WTC11 (cell line): ENCODE measurements at regions not wholly inside any gene's neighbourhood (a gene's known extent, or its start where the extent isn't known, plus 50 kb on each side); places are given as distances from the start of the nearest gene placed in this dataset.

Experiments
- ATAC-seq: fragments of 200-7000 bp; cut with Tn5 transposase; 2 replicates; pipeline ENCODE4 v1.10.0; 2021; ENCODE audit warnings: mild to moderate bottlenecking, moderate library complexity
- CTCF ChIA-PET: fragments of 300-600 bp; sonication (Branson Sonifier 250); formaldehyde crosslinking; loops from one replicate; lab custom pipeline; 2021; ENCODE audit warnings: antibody characterized with exemption; lab: Charles Lee
- POLR2A ChIA-PET: fragments of 350-600 bp; sonication (Branson Sonifier 250); formaldehyde crosslinking; loops from one replicate; lab custom pipeline; 2021; ENCODE audit warnings: antibody characterized with exemption; lab: Charles Lee
- DNase-seq: peaks from one replicate; pipeline ENCODE4 v3.0.0; 2021; ENCODE audit warnings: low spot score
- H3K27ac Mint-ChIP-seq: 2 replicates; pipeline ENCODE4 v1.8.0; 2021; ENCODE audit warnings: mixed read lengths
- H3K27me3 Mint-ChIP-seq: 2 replicates; pipeline ENCODE4 v1.8.0; 2021; ENCODE audit warnings: low read depth, mild to moderate bottlenecking, moderate library complexity, mixed read lengths
- H3K36me3 Mint-ChIP-seq: 2 replicates; pipeline ENCODE4 v1.8.0; 2021; ENCODE audit warnings: mixed read lengths
- H3K4me1 Mint-ChIP-seq: 2 replicates; pipeline ENCODE4 v1.8.0; 2022; ENCODE audit warnings: mixed read lengths
- H3K4me3 Mint-ChIP-seq: 2 replicates; pipeline ENCODE4 v1.8.0; 2021; ENCODE audit warnings: mild to moderate bottlenecking, moderate library complexity, mixed read lengths
- H3K9me3 Mint-ChIP-seq: 2 replicates; pipeline ENCODE4 v1.8.0; 2021; ENCODE audit warnings: mixed read lengths
- ATF1 ChIP-seq: sonication (generic); formaldehyde crosslinking; IDR thresholded peaks from 2 replicates; pipeline ENCODE4 v1.8.1; 2023; ENCODE audit warnings: mild to moderate bottlenecking, moderate library complexity, missing genetic modification reagents
- ETV6 ChIP-seq: sonication (generic); formaldehyde crosslinking; IDR thresholded peaks from 2 replicates; pipeline ENCODE4 v1.8.1; 2022; ENCODE audit warnings: mild to moderate bottlenecking, missing genetic modification reagents
- GABPB1 ChIP-seq: sonication (generic); formaldehyde crosslinking; IDR thresholded peaks from 2 replicates; pipeline ENCODE4 v1.8.1; 2023; ENCODE audit warnings: mild to moderate bottlenecking, missing genetic modification reagents
- GRHL2 ChIP-seq: fragments of 250-450 bp; sonication (Bioruptor Pico); IDR thresholded peaks from 2 replicates; pipeline ENCODE4 v1.8.0; 2022; ENCODE audit warnings: mild to moderate bottlenecking, moderate library complexity; ENCODE audit not compliant: insufficient replicate concordance, severe bottlenecking
- GTF2I ChIP-seq: fragments of 250-450 bp; sonication (Bioruptor Pico); conservative IDR thresholded peaks from 2 replicates; pipeline ENCODE4 v1.4.0; 2021; ENCODE audit warnings: mild to moderate bottlenecking
- KAT7 ChIP-seq: sonication (generic); formaldehyde crosslinking; IDR thresholded peaks from 2 replicates; pipeline ENCODE4 v1.8.1; 2023; ENCODE audit warnings: missing genetic modification reagents, mild to moderate bottlenecking, borderline replicate concordance
- MXD4 ChIP-seq: fragments of 250-450 bp; sonication (Bioruptor Pico); IDR thresholded peaks from 2 replicates; pipeline ENCODE4 v1.8.0; 2021; ENCODE audit warnings: mild to moderate bottlenecking, moderate library complexity, borderline replicate concordance
- NFE2L1 ChIP-seq: sonication (generic); formaldehyde crosslinking; IDR thresholded peaks from 2 replicates; pipeline ENCODE4 v1.8.1; 2023; ENCODE audit warnings: missing genetic modification reagents
- OVOL2 ChIP-seq: fragments of 250-450 bp; sonication (Bioruptor Pico); IDR thresholded peaks from 2 replicates; pipeline ENCODE4 v1.9.0; 2021; ENCODE audit warnings: mild to moderate bottlenecking, borderline replicate concordance
- SMAD3 ChIP-seq: sonication (generic); formaldehyde crosslinking; IDR thresholded peaks from 2 replicates; pipeline ENCODE4 v1.8.0; 2022; ENCODE audit warnings: missing genetic modification reagents, mild to moderate bottlenecking, borderline replicate concordance
- SOX15 ChIP-seq: fragments of 250-450 bp; sonication (Bioruptor Pico); IDR thresholded peaks from 2 replicates; pipeline ENCODE4 v1.9.0; 2021; ENCODE audit warnings: mild to moderate bottlenecking
- ZBTB21 ChIP-seq: sonication (generic); formaldehyde crosslinking; IDR thresholded peaks from 2 replicates; pipeline ENCODE4 v1.8.1; 2023; ENCODE audit warnings: mild to moderate bottlenecking, missing genetic modification reagents, borderline replicate concordance
- ZNF232 ChIP-seq: sonication (generic); formaldehyde crosslinking; IDR thresholded peaks from 2 replicates; pipeline ENCODE4 v1.8.0; 2022; ENCODE audit warnings: mild to moderate bottlenecking, missing genetic modification reagents
- ZNF263 ChIP-seq: sonication (generic); formaldehyde crosslinking; IDR thresholded peaks from 2 replicates; pipeline ENCODE4 v1.8.1; 2022; ENCODE audit warnings: low read depth, mild to moderate bottlenecking, moderate library complexity, missing genetic modification reagents
- ZNF396 ChIP-seq: fragments of 250-450 bp; sonication (Bioruptor Pico); IDR thresholded peaks from 2 replicates; pipeline ENCODE4 v1.8.0; 2021; ENCODE audit warnings: mild to moderate bottlenecking, moderate library complexity, borderline replicate concordance
- ZNF416 ChIP-seq: fragments of 250-450 bp; sonication (Bioruptor Pico); IDR thresholded peaks from 2 replicates; pipeline ENCODE4 v1.9.0; 2021; ENCODE audit warnings: mild to moderate bottlenecking, inconsistent platforms
- ZNF423 ChIP-seq: fragments of 250-450 bp; sonication (Bioruptor Pico); IDR thresholded peaks from 2 replicates; pipeline ENCODE4 v2.1.2; 2022; ENCODE audit warnings: mild to moderate bottlenecking, moderate library complexity
- ZNF671 ChIP-seq: fragments of 250-450 bp; sonication (Bioruptor Pico); IDR thresholded peaks from 2 replicates; pipeline ENCODE4 v1.8.0; 2021; ENCODE audit warnings: mild to moderate bottlenecking
- TF ChIP-seq, protein P1 (sequence below): fragments of 250-450 bp; sonication (Bioruptor Pico); IDR thresholded peaks from 2 replicates; pipeline ENCODE4 v1.9.0; 2021; ENCODE audit warnings: mild to moderate bottlenecking
- TF ChIP-seq, protein P2 (sequence below): sonication (generic); formaldehyde crosslinking; IDR thresholded peaks from 2 replicates; pipeline ENCODE4 v1.8.1; 2022; ENCODE audit warnings: mild to moderate bottlenecking, missing genetic modification reagents, moderate library complexity, borderline replicate concordance
- TF ChIP-seq, protein P3 (sequence below): fragments of 250-450 bp; sonication (Bioruptor Pico); IDR thresholded peaks from 2 replicates; pipeline ENCODE4 v1.8.0; 2021; ENCODE audit warnings: mild to moderate bottlenecking
- TF ChIP-seq, protein P4 (sequence below): sonication (generic); formaldehyde crosslinking; IDR thresholded peaks from 2 replicates; pipeline ENCODE4 v1.8.1; 2022; ENCODE audit warnings: mild to moderate bottlenecking, moderate library complexity, missing genetic modification reagents
- TF ChIP-seq, protein P5 (sequence below): sonication (generic); formaldehyde crosslinking; IDR thresholded peaks from 2 replicates; pipeline ENCODE4 v1.8.1; 2023; ENCODE audit warnings: mild to moderate bottlenecking, missing genetic modification reagents, moderate library complexity
- TF ChIP-seq, protein P6 (sequence below): sonication (generic); formaldehyde crosslinking; IDR thresholded peaks from 2 replicates; pipeline ENCODE4 v1.8.0; 2022; ENCODE audit warnings: mild to moderate bottlenecking, missing genetic modification reagents
- TF ChIP-seq, protein P7 (sequence below): fragments of 250-450 bp; sonication (Bioruptor Pico); IDR thresholded peaks from 2 replicates; pipeline ENCODE4 v2.1.2; 2022; ENCODE audit warnings: mild to moderate bottlenecking, moderate library complexity
- TF ChIP-seq, protein P8 (sequence below): sonication (generic); formaldehyde crosslinking; IDR thresholded peaks from 2 replicates; pipeline ENCODE4 v1.8.1; 2022; ENCODE audit warnings: low read depth, missing genetic modification reagents, borderline replicate concordance

DNA sequence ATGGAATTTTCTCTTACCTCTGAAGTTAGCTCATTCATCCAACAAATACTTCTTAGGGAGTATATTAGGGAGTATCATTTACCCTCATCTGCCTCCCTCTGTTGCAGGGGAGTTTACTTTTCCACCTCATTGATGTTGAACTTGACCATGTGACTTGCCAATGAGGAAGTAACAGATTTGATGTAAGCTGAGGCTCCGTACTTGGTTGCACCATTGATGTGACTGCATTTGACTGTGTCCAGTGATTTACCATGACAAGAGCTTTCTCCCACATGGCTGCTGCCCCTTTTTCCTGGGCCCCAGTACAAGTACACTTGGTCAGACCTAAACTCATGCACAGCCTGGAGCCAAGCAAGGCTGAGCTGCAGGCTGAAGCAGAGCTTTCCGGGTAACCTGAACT lies 81.6 kb upstream of the HS3ST2 start (continued):
- TF ChIP-seq, protein P1, sequence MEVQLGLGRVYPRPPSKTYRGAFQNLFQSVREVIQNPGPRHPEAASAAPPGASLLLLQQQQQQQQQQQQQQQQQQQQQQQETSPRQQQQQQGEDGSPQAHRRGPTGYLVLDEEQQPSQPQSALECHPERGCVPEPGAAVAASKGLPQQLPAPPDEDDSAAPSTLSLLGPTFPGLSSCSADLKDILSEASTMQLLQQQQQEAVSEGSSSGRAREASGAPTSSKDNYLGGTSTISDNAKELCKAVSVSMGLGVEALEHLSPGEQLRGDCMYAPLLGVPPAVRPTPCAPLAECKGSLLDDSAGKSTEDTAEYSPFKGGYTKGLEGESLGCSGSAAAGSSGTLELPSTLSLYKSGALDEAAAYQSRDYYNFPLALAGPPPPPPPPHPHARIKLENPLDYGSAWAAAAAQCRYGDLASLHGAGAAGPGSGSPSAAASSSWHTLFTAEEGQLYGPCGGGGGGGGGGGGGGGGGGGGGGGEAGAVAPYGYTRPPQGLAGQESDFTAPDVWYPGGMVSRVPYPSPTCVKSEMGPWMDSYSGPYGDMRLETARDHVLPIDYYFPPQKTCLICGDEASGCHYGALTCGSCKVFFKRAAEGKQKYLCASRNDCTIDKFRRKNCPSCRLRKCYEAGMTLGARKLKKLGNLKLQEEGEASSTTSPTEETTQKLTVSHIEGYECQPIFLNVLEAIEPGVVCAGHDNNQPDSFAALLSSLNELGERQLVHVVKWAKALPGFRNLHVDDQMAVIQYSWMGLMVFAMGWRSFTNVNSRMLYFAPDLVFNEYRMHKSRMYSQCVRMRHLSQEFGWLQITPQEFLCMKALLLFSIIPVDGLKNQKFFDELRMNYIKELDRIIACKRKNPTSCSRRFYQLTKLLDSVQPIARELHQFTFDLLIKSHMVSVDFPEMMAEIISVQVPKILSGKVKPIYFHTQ (CRISPR knock-in tag), result no peak
- TF ChIP-seq ZNF263 (CRISPR knock-in tag) (no peak), ZNF423 (CRISPR knock-in tag) (no peak), KAT7 (CRISPR knock-in tag) (no peak)
- TF ChIP-seq, protein P2, sequence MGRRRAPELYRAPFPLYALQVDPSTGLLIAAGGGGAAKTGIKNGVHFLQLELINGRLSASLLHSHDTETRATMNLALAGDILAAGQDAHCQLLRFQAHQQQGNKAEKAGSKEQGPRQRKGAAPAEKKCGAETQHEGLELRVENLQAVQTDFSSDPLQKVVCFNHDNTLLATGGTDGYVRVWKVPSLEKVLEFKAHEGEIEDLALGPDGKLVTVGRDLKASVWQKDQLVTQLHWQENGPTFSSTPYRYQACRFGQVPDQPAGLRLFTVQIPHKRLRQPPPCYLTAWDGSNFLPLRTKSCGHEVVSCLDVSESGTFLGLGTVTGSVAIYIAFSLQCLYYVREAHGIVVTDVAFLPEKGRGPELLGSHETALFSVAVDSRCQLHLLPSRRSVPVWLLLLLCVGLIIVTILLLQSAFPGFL (CRISPR knock-in tag), result no peak
- TF ChIP-seq, protein P3, sequence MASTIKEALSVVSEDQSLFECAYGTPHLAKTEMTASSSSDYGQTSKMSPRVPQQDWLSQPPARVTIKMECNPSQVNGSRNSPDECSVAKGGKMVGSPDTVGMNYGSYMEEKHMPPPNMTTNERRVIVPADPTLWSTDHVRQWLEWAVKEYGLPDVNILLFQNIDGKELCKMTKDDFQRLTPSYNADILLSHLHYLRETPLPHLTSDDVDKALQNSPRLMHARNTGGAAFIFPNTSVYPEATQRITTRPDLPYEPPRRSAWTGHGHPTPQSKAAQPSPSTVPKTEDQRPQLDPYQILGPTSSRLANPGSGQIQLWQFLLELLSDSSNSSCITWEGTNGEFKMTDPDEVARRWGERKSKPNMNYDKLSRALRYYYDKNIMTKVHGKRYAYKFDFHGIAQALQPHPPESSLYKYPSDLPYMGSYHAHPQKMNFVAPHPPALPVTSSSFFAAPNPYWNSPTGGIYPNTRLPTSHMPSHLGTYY (CRISPR knock-in tag), result no peak

DNA sequence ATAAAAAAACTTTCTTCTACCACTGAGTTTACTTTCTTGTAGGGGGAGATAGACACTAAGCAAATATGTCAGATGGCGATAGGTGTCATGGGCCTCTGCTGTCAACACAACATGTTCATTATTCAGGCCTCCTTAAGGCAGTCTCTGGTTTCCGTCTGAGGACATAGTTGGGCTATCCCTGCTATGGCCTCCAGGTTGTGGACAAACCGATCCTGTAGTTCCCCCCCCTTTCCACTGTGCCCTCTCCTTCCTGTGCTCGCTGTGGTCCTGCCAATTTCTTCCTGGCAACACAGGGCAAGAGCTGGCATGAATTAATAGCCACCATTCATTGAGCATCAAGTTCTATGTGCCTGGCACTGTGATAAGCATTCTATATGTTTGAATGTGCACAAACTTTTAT lies 81.0 kb upstream of the HS3ST2 start:
- CTCF ChIA-PET, result interaction anchor here (1.1 kb wide), 1 partner anchor 166 kb away, joined by 3 read pairs; no protein-coding TSS in a partner anchor
- peaks cover 8% of the 10 kb centered on the region; the same call in 1 of the 2 replicates for H3K4me1 Mint-ChIP-seq

DNA sequence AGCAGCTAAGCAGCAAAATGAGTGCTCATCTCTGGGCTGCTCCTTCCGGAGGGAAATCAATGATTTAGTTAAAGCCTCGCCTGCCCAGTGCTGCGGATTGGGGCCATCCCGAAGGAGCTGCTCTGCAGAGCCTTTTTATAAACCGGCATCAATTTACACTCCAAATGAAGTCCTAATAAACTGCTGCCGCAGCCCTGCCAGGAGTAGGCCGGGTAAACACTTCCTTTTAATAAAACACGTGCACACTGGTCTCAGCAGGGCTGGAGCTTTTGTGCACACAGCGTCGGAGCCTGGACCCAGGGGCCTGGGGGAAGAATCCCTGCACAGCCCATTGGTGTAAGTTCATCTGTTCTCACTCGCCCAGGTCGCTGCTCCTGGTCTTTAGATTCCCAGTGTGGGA lies 79.6 kb upstream of the HS3ST2 start:
- no peak; the same call in 1 of the 2 replicates for ATAC-seq
- no peak for DNase-seq
- TF ChIP-seq GRHL2 (CRISPR knock-in tag) (no peak), ZNF416 (no peak), SMAD3 (CRISPR knock-in tag) (no peak), SOX15 (CRISPR knock-in tag) (no peak), ZNF232 (CRISPR knock-in tag) (no peak), GABPB1 (CRISPR knock-in tag) (no peak), ETV6 (CRISPR knock-in tag) (no peak)
- TF ChIP-seq, protein P4, sequence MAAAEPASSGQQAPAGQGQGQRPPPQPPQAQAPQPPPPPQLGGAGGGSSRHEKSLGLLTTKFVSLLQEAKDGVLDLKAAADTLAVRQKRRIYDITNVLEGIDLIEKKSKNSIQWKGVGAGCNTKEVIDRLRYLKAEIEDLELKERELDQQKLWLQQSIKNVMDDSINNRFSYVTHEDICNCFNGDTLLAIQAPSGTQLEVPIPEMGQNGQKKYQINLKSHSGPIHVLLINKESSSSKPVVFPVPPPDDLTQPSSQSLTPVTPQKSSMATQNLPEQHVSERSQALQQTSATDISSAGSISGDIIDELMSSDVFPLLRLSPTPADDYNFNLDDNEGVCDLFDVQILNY (CRISPR knock-in tag), result no peak
- TF ChIP-seq, protein P5, sequence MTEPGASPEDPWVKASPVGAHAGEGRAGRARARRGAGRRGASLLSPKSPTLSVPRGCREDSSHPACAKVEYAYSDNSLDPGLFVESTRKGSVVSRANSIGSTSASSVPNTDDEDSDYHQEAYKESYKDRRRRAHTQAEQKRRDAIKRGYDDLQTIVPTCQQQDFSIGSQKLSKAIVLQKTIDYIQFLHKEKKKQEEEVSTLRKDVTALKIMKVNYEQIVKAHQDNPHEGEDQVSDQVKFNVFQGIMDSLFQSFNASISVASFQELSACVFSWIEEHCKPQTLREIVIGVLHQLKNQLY, result no peak
- TF ChIP-seq, protein P6, sequence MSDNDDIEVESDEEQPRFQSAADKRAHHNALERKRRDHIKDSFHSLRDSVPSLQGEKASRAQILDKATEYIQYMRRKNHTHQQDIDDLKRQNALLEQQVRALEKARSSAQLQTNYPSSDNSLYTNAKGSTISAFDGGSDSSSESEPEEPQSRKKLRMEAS, result no peak
- TF ChIP-seq, protein P7, sequence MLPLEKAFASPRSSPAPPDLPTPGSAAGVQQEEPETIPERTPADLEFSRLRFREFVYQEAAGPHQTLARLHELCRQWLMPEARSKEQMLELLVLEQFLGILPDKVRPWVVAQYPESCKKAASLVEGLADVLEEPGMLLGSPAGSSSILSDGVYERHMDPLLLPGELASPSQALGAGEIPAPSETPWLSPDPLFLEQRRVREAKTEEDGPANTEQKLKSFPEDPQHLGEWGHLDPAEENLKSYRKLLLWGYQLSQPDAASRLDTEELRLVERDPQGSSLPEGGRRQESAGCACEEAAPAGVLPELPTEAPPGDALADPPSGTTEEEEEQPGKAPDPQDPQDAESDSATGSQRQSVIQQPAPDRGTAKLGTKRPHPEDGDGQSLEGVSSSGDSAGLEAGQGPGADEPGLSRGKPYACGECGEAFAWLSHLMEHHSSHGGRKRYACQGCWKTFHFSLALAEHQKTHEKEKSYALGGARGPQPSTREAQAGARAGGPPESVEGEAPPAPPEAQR (CRISPR knock-in tag), result no peak
- Mint-ChIP-seq H3K9me3 (no peaks in the 10 kb centered on the region), H3K27me3 (no peaks in the 10 kb centered on the region), H3K4me3 (no peak overlapping the region), H3K27ac (no peak overlapping the region), H3K4me1 (peaks cover 8% of the 10 kb centered on the region; the same call in 1 of the 2 replicates), H3K36me3 (no peaks in the 10 kb centered on the region)
- CTCF ChIA-PET, result no interaction called here
- POLR2A ChIA-PET, result no interaction called here

More for the DNA sequence above, 81.0 kb upstream of the HS3ST2 start:
- Mint-ChIP-seq H3K4me3 (no peak overlapping the region), H3K9me3 (no peaks in the 10 kb centered on the region), H3K36me3 (no peaks in the 10 kb centered on the region), H3K27ac (no peak overlapping the region), H3K27me3 (no peaks in the 10 kb centered on the region)
- DNase-seq, result no peak
- POLR2A ChIA-PET, result no interaction called here
- no peak for ATAC-seq
- TF ChIP-seq ATF1 (CRISPR knock-in tag) (no peak), GTF2I (no peak), ZBTB21 (CRISPR knock-in tag) (no peak), ZNF396 (CRISPR knock-in tag) (no peak), OVOL2 (CRISPR knock-in tag) (no peak), ZNF671 (CRISPR knock-in tag) (no peak), NFE2L1 (CRISPR knock-in tag) (no peak), MXD4 (CRISPR knock-in tag) (no peak)
- TF ChIP-seq, protein P4 (CRISPR knock-in tag), result no peak
- TF ChIP-seq, protein P8, sequence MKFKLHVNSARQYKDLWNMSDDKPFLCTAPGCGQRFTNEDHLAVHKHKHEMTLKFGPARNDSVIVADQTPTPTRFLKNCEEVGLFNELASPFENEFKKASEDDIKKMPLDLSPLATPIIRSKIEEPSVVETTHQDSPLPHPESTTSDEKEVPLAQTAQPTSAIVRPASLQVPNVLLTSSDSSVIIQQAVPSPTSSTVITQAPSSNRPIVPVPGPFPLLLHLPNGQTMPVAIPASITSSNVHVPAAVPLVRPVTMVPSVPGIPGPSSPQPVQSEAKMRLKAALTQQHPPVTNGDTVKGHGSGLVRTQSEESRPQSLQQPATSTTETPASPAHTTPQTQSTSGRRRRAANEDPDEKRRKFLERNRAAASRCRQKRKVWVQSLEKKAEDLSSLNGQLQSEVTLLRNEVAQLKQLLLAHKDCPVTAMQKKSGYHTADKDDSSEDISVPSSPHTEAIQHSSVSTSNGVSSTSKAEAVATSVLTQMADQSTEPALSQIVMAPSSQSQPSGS, result no peak
